Astrocyte (in vitro differentiated cells and primary cell): ENCODE measurements at regions not wholly inside any gene's neighbourhood (a gene's known extent, or its start where the extent isn't known, plus 50 kb on each side); places are given as distances from the start of the nearest gene placed in this dataset.

Source experiments
- DNase-seq: peaks from one replicate; pipeline ENCODE4 v3.0.0-alpha.2; 2010; ENCODE audit warnings: low read depth
- FAIRE-seq: peaks from 2 replicates; lab custom pipeline; 2011; peaks lifted over from hg19 to GRCh38; lab: Jason Lieb, UNC
- H2AFZ ChIP-seq: 2 replicates; pipeline ENCODE4 v1.6.0; 2012; ENCODE audit warnings: low read depth, low read length, inconsistent platforms
- H3K27ac ChIP-seq: 2 replicates; pipeline ENCODE4 v1.5.1; 2011; ENCODE audit warnings: low read depth, low read length, inconsistent platforms
- H3K27me3 ChIP-seq: 2 replicates; pipeline ENCODE4 v1.6.0; 2011; ENCODE audit warnings: low read length, inconsistent platforms; ENCODE audit not compliant: insufficient read depth
- H3K36me3 ChIP-seq: 2 replicates; pipeline ENCODE4 v1.5.1; 2011; ENCODE audit warnings: low read length, inconsistent platforms; ENCODE audit not compliant: insufficient read depth
- H3K4me1 ChIP-seq: 2 replicates; pipeline ENCODE4 v1.5.1; 2011; ENCODE audit warnings: low read length, inconsistent platforms; ENCODE audit not compliant: insufficient read depth
- H3K4me2 ChIP-seq: 2 replicates; pipeline ENCODE4 v1.6.0; 2012; ENCODE audit warnings: low read length, inconsistent platforms
- H3K4me3 ChIP-seq: 2 replicates; pipeline ENCODE4 v1.5.1; 2011; ENCODE audit warnings: low read depth, mild to moderate bottlenecking, low read length, inconsistent platforms; ENCODE audit not compliant: insufficient read depth
- H3K79me2 ChIP-seq: 2 replicates; pipeline ENCODE4 v1.6.0; 2012; ENCODE audit warnings: mild to moderate bottlenecking, low read length, inconsistent platforms; ENCODE audit not compliant: insufficient read depth
- H3K9ac ChIP-seq: 2 replicates; pipeline ENCODE4 v1.6.0; 2012; ENCODE audit warnings: mild to moderate bottlenecking, low read length, inconsistent platforms
- H3K9me3 ChIP-seq: 2 replicates; pipeline ENCODE4 v1.5.1; 2012; ENCODE audit warnings: low read depth, mild to moderate bottlenecking, low read length, inconsistent platforms; ENCODE audit not compliant: insufficient read depth
- H4K20me1 ChIP-seq: 2 replicates; pipeline ENCODE4 v1.6.0; 2012; ENCODE audit warnings: low read length, inconsistent platforms; ENCODE audit not compliant: insufficient read depth
- H3K27ac Mint-ChIP-seq: one replicate; pipeline ENCODE4 v1.8.0; 2021; ENCODE audit warnings: mild to moderate bottlenecking, mixed read lengths; ENCODE audit not compliant: unreplicated experiment
- H3K27me3 Mint-ChIP-seq: one replicate; pipeline ENCODE4 v1.8.0; 2021; ENCODE audit warnings: low read depth, mixed read lengths; ENCODE audit not compliant: unreplicated experiment
- H3K36me3 Mint-ChIP-seq: one replicate; pipeline ENCODE4 v1.8.0; 2021; ENCODE audit warnings: low read depth, mixed read lengths; ENCODE audit not compliant: unreplicated experiment
- H3K4me1 Mint-ChIP-seq: one replicate; pipeline ENCODE4 v1.8.0; 2021; ENCODE audit warnings: low read depth, mixed read lengths; ENCODE audit not compliant: unreplicated experiment
- H3K4me3 Mint-ChIP-seq: one replicate; pipeline ENCODE4 v1.8.0; 2021; ENCODE audit warnings: mild to moderate bottlenecking, moderate library complexity, mixed read lengths; ENCODE audit not compliant: unreplicated experiment
- H3K9me3 Mint-ChIP-seq: one replicate; pipeline ENCODE4 v1.8.0; 2021; ENCODE audit warnings: mild to moderate bottlenecking, mixed read lengths; ENCODE audit not compliant: unreplicated experiment
- EZH2 ChIP-seq: IDR thresholded peaks from 2 replicates; pipeline ENCODE4 v1.6.1; 2012; ENCODE audit warnings: mild to moderate bottlenecking, low read length, inconsistent platforms; ENCODE audit not compliant: insufficient read depth
- TF ChIP-seq, protein P1 (sequence below): IDR thresholded peaks from 2 replicates; pipeline ENCODE4 v1.5.1; 2011; ENCODE audit warnings: low read depth, mild to moderate bottlenecking, inconsistent platforms, low read length, moderate library complexity; ENCODE audit not compliant: insufficient read depth

- H3K4me3 ChIP-seq, result no peak overlapping the region
- Mint-ChIP-seq H3K4me3 (no peak overlapping the region), H3K36me3 (no peaks in the 10 kb centered on the region), H3K27me3 (no peaks in the 10 kb centered on the region), H3K27ac (no peak overlapping the region), H3K4me1 (peaks cover 41% of the 10 kb centered on the region), H3K9me3 (no peaks in the 10 kb centered on the region)
- DNase-seq, result no peak
- no peaks in the 10 kb centered on the region for H3K79me2 ChIP-seq
- no peaks in the 10 kb centered on the region for H3K27me3 ChIP-seq
- H3K4me1 ChIP-seq, result peaks cover 15% of the 10 kb centered on the region
- no peak overlapping the region for H2AFZ ChIP-seq
- no peaks in the 10 kb centered on the region for H3K36me3 ChIP-seq
- TF ChIP-seq, protein P1, sequence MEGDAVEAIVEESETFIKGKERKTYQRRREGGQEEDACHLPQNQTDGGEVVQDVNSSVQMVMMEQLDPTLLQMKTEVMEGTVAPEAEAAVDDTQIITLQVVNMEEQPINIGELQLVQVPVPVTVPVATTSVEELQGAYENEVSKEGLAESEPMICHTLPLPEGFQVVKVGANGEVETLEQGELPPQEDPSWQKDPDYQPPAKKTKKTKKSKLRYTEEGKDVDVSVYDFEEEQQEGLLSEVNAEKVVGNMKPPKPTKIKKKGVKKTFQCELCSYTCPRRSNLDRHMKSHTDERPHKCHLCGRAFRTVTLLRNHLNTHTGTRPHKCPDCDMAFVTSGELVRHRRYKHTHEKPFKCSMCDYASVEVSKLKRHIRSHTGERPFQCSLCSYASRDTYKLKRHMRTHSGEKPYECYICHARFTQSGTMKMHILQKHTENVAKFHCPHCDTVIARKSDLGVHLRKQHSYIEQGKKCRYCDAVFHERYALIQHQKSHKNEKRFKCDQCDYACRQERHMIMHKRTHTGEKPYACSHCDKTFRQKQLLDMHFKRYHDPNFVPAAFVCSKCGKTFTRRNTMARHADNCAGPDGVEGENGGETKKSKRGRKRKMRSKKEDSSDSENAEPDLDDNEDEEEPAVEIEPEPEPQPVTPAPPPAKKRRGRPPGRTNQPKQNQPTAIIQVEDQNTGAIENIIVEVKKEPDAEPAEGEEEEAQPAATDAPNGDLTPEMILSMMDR, result no peak
- TF ChIP-seq EZH2, result no peak
- H3K9ac ChIP-seq, result no peak overlapping the region
- no peak for FAIRE-seq
- no peak overlapping the region for H3K27ac ChIP-seq
- H3K9me3 ChIP-seq, result no peaks in the 10 kb centered on the region
- no peak overlapping the region for H3K4me2 ChIP-seq
- no peaks in the 10 kb centered on the region for H4K20me1 ChIP-seq
Measured at GRCh38 chr5:74254257-74254656, 386.3 kb downstream of the ENC1 start.

DNA sequence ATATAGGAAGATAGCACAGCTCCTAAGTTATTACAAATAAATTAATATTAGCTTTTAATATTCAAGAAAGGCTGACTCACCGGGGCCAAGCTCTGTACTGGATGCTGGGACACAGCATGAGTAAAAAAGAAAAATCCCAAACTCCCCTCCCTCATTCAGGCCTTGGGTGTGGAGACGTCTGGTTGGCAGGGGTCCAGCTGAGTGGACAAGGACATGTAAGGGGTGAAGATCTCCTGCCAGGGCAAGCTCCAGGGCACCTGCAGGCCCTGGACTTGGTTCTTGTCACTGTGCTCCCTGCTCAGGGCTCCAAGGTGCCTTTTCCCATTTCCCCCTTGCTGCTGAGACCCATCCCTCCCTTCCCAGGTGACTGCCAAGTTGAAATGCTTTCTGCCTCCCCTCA, 388.5 kb downstream of the ENC1 start:
- Mint-ChIP-seq H3K4me1 (peaks cover 29% of the 10 kb centered on the region), H3K27ac (peak overlapping the region; percentile 84), H3K36me3 (no peaks in the 10 kb centered on the region), H3K27me3 (no peaks in the 10 kb centered on the region), H3K9me3 (no peaks in the 10 kb centered on the region), H3K4me3 (no peak overlapping the region)
- FAIRE-seq, result no peak
- no peaks in the 10 kb centered on the region for H3K79me2 ChIP-seq
- no peak overlapping the region for H2AFZ ChIP-seq
- H3K4me2 ChIP-seq, result no peak overlapping the region
- no peaks in the 10 kb centered on the region for H4K20me1 ChIP-seq
- DNase-seq, result no peak
- no peak overlapping the region for H3K4me3 ChIP-seq
- H3K9ac ChIP-seq, result no peak overlapping the region
- H3K27me3 ChIP-seq, result no peaks in the 10 kb centered on the region
- no peak for TF ChIP-seq EZH2
- TF ChIP-seq, protein P1, result no peak
- H3K27ac ChIP-seq, result no peak overlapping the region
- H3K9me3 ChIP-seq, result no peaks in the 10 kb centered on the region
- no peaks in the 10 kb centered on the region for H3K36me3 ChIP-seq
- H3K4me1 ChIP-seq, result peaks cover 15% of the 10 kb centered on the region

- TF ChIP-seq, protein P1, result no peak
- TF ChIP-seq EZH2, result no peak
Measured at GRCh38 chr5:74251141-74252035, 389.1 kb downstream of the ENC1 start.

More at GRCh38 chr5:74251141-74252035, 389.1 kb downstream of the ENC1 start:
- no peaks in the 10 kb centered on the region for H3K27me3 Mint-ChIP-seq
- Histone ChIP-seq H3K27me3 (no peaks in the 10 kb centered on the region), H3K4me2 (peak overlapping the region; percentile 43), H3K36me3 (no peaks in the 10 kb centered on the region), H3K9ac (peak overlapping the region; percentile 56), H3K79me2 (no peaks in the 10 kb centered on the region), H3K27ac (peak overlapping the region; percentile 62), H3K9me3 (no peaks in the 10 kb centered on the region), H4K20me1 (no peaks in the 10 kb centered on the region), H2AFZ (peak overlapping the region; percentile 47), H3K4me1 (peaks cover 15% of the 10 kb centered on the region), H3K4me3 (no peak overlapping the region)
- H3K4me1 Mint-ChIP-seq, result peaks cover 27% of the 10 kb centered on the region
- no peaks in the 10 kb centered on the region for H3K9me3 Mint-ChIP-seq
- H3K27ac Mint-ChIP-seq, result peak overlapping the region; percentile 84
- H3K36me3 Mint-ChIP-seq, result no peaks in the 10 kb centered on the region
- peak overlapping the region; percentile 16 for H3K4me3 Mint-ChIP-seq
- FAIRE-seq (peak; percentile 90), DNase-seq (peak; percentile 99)
